Common myeloid progenitor, CD34-positive (primary cell): ENCODE measurements at regions not wholly inside any gene's neighbourhood (a gene's known extent, or its start where the extent isn't known, plus 50 kb on each side); places are given as distances from the start of the nearest gene placed in this dataset.
"Not testable (repeated sequence)": the region's sequence is repeated elsewhere in the genome, so short reads cannot be mapped to it uniquely, and the experiment has no call there.

ENCODE experiments used
- CTCF ChIA-PET: fragments of 350-600 bp; sonication (Branson Sonifier 250); formaldehyde crosslinking; loops from one replicate; lab custom pipeline; 2021; ENCODE audit warnings: antibody characterized with exemption; lab: Charles Lee
- POLR2A ChIA-PET: fragments of 350-600 bp; sonication (Branson Sonifier 250); formaldehyde crosslinking; loops from one replicate; lab custom pipeline; 2021; ENCODE audit warnings: antibody characterized with exemption; lab: Charles Lee
- DNase-seq, 3 donors: peaks; one replicate each; pipeline versions ENCODE4 v3.0.0 to v3.0.0-alpha.2; 2013
- H3K27ac ChIP-seq, 2 experiments: 1 replicate in 1 of 2; 2 replicates in 1 of 2; pipeline ENCODE4 v1.7.0; 2013; ENCODE audit warnings: inconsistent platforms in 2 of 2, low read length in 2 of 2, mild to moderate bottlenecking in 2 of 2, low read depth in 1 of 2, moderate library complexity in 1 of 2; ENCODE audit not compliant: severe bottlenecking in 2 of 2, insufficient read depth in 1 of 2, poor library complexity in 1 of 2
- H3K27me3 ChIP-seq, 5 experiments: replicated peaks in 2 of 5; 1 replicate in 3 of 5; 2 replicates in 2 of 5; pipeline versions ENCODE4 v1.6.1 to v1.7.0; 2013; ENCODE audit warnings: low read length in 4 of 5, mild to moderate bottlenecking in 2 of 5, moderate library complexity in 2 of 5, inconsistent platforms in 1 of 5; ENCODE audit not compliant: insufficient read depth in 5 of 5, control insufficient read depth in 4 of 5
- H3K36me3 ChIP-seq, 4 experiments: 1 replicate in 2 of 4; 2 replicates in 2 of 4; pipeline versions ENCODE4 v1.6.1 to v1.7.0; 2013; ENCODE audit warnings: low read length in 3 of 4, control low read depth in 1 of 4, mild to moderate bottlenecking in 1 of 4; ENCODE audit not compliant: control insufficient read depth in 4 of 4, insufficient read depth in 4 of 4
- H3K4me1 ChIP-seq, 4 experiments: 1 replicate in 3 of 4; 2 replicates in 1 of 4; pipeline versions ENCODE4 v1.6.1 to v1.7.1; 2013; ENCODE audit warnings: low read length in 3 of 4, mild to moderate bottlenecking in 3 of 4, control low read depth in 1 of 4, inconsistent platforms in 1 of 4, moderate library complexity in 1 of 4; ENCODE audit not compliant: control insufficient read depth in 4 of 4, insufficient read depth in 4 of 4; ENCODE audit errors: control extremely low read depth in 1 of 4
- H3K4me3 ChIP-seq, 7 experiments: 1 replicate in 4 of 7; 2 replicates in 3 of 7; pipeline versions ENCODE4 v1.5.1 to v1.7.0; 2013; ENCODE audit warnings: mild to moderate bottlenecking in 7 of 7, low read length in 6 of 7, moderate library complexity in 6 of 7, inconsistent platforms in 2 of 7, low read depth in 2 of 7, control low read depth in 1 of 7; ENCODE audit not compliant: insufficient read depth in 4 of 7, control insufficient read depth in 1 of 7; ENCODE audit errors: extremely low read depth in 1 of 7
- H3K9me3 ChIP-seq, 5 experiments: 1 replicate in 4 of 5; 2 replicates in 1 of 5; pipeline versions ENCODE4 v1.6.1 to v1.7.1; 2013; ENCODE audit warnings: low read length in 4 of 5, mild to moderate bottlenecking in 2 of 5, inconsistent platforms in 1 of 5, low read depth in 1 of 5, moderate library complexity in 1 of 5; ENCODE audit not compliant: control insufficient read depth in 4 of 5, insufficient read depth in 2 of 5; ENCODE audit errors: control extremely low read depth in 1 of 5
- WGBS: methylation state at CpG from one replicate; pipeline ENCODE4 v1.1.5; 2013; ENCODE audit not compliant: insufficient coverage; 5-methylcytosine and 5-hydroxymethylcytosine counted together

- CTCF ChIA-PET = interaction anchor here (1.0 kb wide), 1 partner anchor 29 kb away, joined by 4 read pairs; no protein-coding TSS in a partner anchor
- Histone ChIP-seq H3K36me3 (no peaks in the 10 kb centered on the region), H3K27me3 (peaks cover 0 to 46% (median 10%) of the 10 kb centered on the region in 5 experiments)
These were observed 79.4 kb downstream of the EMX2 start for GRCh38 chr10:117621795-117622420.

GRCh38 chr10:117622471-117623184 is 80.1 kb downstream of the EMX2 start:
- Histone ChIP-seq H3K9me3 (peaks cover 0 to 4% (median 0%) of the 10 kb centered on the region in 5 experiments), H3K4me3 (no peak overlapping the region), H3K4me1 (no peaks in the 10 kb centered on the region), H3K36me3 (no peaks in the 10 kb centered on the region), H3K27ac (no peak overlapping the region), H3K27me3 (peaks cover 0 to 40% (median 10%) of the 10 kb centered on the region in 5 experiments)
- 88% methylated on average over 7 of the region's 10 CpGs for WGBS
- ChIA-PET CTCF (interaction anchor here (1.0 kb wide), 1 partner anchor 30 kb away, joined by 4 read pairs; no protein-coding TSS in a partner anchor), POLR2A (no interaction called here)
- no peak for DNase-seq

More at GRCh38 chr10:117621795-117622420, 79.4 kb downstream of the EMX2 start:
- POLR2A ChIA-PET = no interaction called here
- Histone ChIP-seq H3K27ac (no peak overlapping the region), H3K4me3 (no peak overlapping the region), H3K4me1 (no peaks in the 10 kb centered on the region), H3K9me3 (peaks cover 0 to 4% (median 0%) of the 10 kb centered on the region in 5 experiments)
- no peak for DNase-seq
- WGBS = 81% methylated on average over 4 of the region's 8 CpGs

- no peaks in the 10 kb centered on the region for H3K36me3 ChIP-seq
- ChIA-PET CTCF (no interaction called here), POLR2A (no interaction called here)
- no peak for DNase-seq
- peaks cover 0 to 4% (median 0%) of the 10 kb centered on the region in 5 experiments for H3K9me3 ChIP-seq
- H3K4me1 ChIP-seq = no peaks in the 10 kb centered on the region
- peaks cover 0 to 22% (median 5%) of the 10 kb centered on the region in 5 experiments for H3K27me3 ChIP-seq
- no peak overlapping the region for H3K27ac ChIP-seq
- no peak overlapping the region for H3K4me3 ChIP-seq
- 96% methylated on average over 5 of the region's 8 CpGs for WGBS
These were observed 83.7 kb downstream of the EMX2 start for GRCh38 chr10:117626228-117626627.

DNA sequence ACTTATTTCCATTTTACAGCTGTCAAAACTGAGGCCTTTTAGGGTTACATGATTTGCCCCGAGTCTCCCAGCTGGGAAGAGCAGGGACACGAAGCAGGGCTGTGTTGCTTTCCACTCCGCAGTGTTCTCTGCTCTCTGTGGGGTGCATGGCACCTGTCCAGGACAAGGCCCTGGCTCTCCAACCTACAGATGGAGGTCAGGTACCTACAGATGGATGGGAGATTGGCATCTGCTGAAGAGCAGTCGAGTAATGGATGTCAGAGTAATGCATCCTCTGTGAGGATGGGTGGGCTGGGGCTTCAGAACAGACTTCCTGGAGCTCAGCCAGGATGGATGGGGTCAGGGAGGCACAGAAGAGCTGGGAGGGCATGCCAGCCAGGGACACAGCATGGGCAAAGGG is 85.0 kb downstream of the EMX2 start:
- POLR2A ChIA-PET = no interaction called here
- Histone ChIP-seq H3K4me3 (no peak overlapping the region), H3K9me3 (peaks cover 0 to 4% (median 0%) of the 10 kb centered on the region in 5 experiments), H3K27ac (no peak overlapping the region), H3K36me3 (no peaks in the 10 kb centered on the region), H3K27me3 (peaks cover 0 to 8% (median 3%) of the 10 kb centered on the region in 5 experiments), H3K4me1 (no peaks in the 10 kb centered on the region)
- CTCF ChIA-PET = no interaction called here
- DNase-seq = no peak
- 100% methylated on average over 2 of the region's 4 CpGs for WGBS

GRCh38 chr10:117629717-117630116 is 87.2 kb downstream of the EMX2 start:
- H3K27me3 ChIP-seq, H3K36me3 ChIP-seq, CTCF ChIA-PET, H3K9me3 ChIP-seq, DNase-seq, H3K27ac ChIP-seq, H3K4me3 ChIP-seq, H3K4me1 ChIP-seq: not testable (repeated sequence)
- WGBS = 90% methylated on average over 8 of the region's 9 CpGs
- POLR2A ChIA-PET = interaction anchor here (0.6 kb wide), 1 partner anchor 146 kb away, joined by 3 read pairs; no protein-coding TSS in a partner anchor

GRCh38 chr10:117631276-117632145 is 89.0 kb downstream of the EMX2 start:
- Histone ChIP-seq H3K27me3 (peaks cover 0 to 4% (median 0%) of the 10 kb centered on the region in 5 experiments), H3K27ac (no peak overlapping the region), H3K9me3 (no peaks in the 10 kb centered on the region), H3K4me1 (no peaks in the 10 kb centered on the region), H3K4me3 (no peak overlapping the region), H3K36me3 (no peaks in the 10 kb centered on the region)
- 92% methylated on average over 9 of the region's 11 CpGs for WGBS
- ChIA-PET CTCF (no interaction called here), POLR2A (no interaction called here)
- DNase-seq = no peak
